B cell (primary cell): ENCODE measurements at regions not wholly inside any gene's neighbourhood (a gene's known extent, or its start where the extent isn't known, plus 50 kb on each side); places are given as distances from the start of the nearest gene placed in this dataset.

Experiments
- ATAC-seq: fragments of 200-7000 bp; cut with Tn5 transposase; one replicate; pipeline ENCODE4 v1.10.0; 2021; ENCODE audit warnings: low read depth, mild to moderate bottlenecking, moderate number of reproducible peaks, moderate library complexity
- CTCF ChIA-PET: fragments of 350-600 bp; sonication (Branson Sonifier 250); formaldehyde crosslinking; loops from one replicate; lab custom pipeline; 2021; ENCODE audit warnings: antibody characterized with exemption, inconsistent platforms; lab: Charles Lee
- POLR2A ChIA-PET: fragments of 350-600 bp; sonication (Branson Sonifier 250); formaldehyde crosslinking; loops from one replicate; lab custom pipeline; 2021; ENCODE audit warnings: antibody characterized with exemption; lab: Charles Lee
- DNase-seq: peaks from one replicate; pipeline ENCODE4 v3.0.0; 2013
- H2AFZ ChIP-seq: 2 replicates; pipeline ENCODE4 v1.6.1; 2012; ENCODE audit warnings: mild to moderate bottlenecking, low read depth, low read length; ENCODE audit not compliant: insufficient read depth, poor library complexity, severe bottlenecking
- H3K27ac ChIP-seq, 2 donors: 1 replicate in 1 of 2; 2 replicates in 1 of 2; pipeline ENCODE4 v1.5.1; 2012 to 2013; ENCODE audit warnings: low read length in 2 of 2, mild to moderate bottlenecking in 2 of 2, moderate library complexity in 1 of 2
- H3K27me3 ChIP-seq, 4 experiments: fragments of 200-600 bp in 1 of 4; sonication (generic) in 1 of 4; replicated peaks in 1 of 4; 1 replicate in 2 of 4; 2 replicates in 2 of 4; pipeline versions ENCODE4 v1.6.1 to v1.7.0; 2013 to 2016; ENCODE audit warnings: low read length in 3 of 4, mild to moderate bottlenecking in 2 of 4, mixed read lengths in 1 of 4, moderate library complexity in 1 of 4; ENCODE audit not compliant: insufficient read depth in 4 of 4, control insufficient read depth in 3 of 4; ENCODE audit errors: control extremely low read depth in 1 of 4
- H3K36me3 ChIP-seq, 2 experiments: replicated peaks in 1 of 2; 1 replicate in 1 of 2; 2 replicates in 1 of 2; pipeline versions ENCODE4 v1.6.1 to v1.7.1; 2013; ENCODE audit warnings: low read length in 1 of 2; ENCODE audit not compliant: insufficient read depth in 2 of 2, control insufficient read depth in 1 of 2; ENCODE audit errors: control extremely low read depth in 1 of 2, extremely low read depth in 1 of 2
- H3K4me1 ChIP-seq, 2 donors: fragments of 200-600 bp in 1 of 2; sonication (generic) in 1 of 2; 1 replicate in 1 of 2; 2 replicates in 1 of 2; pipeline versions ENCODE4 v1.5.1 to v1.6.1; 2013 to 2017; ENCODE audit warnings: low read length in 2 of 2; ENCODE audit not compliant: control insufficient read depth in 2 of 2, insufficient read depth in 2 of 2
- H3K4me2 ChIP-seq: replicated peaks from 2 replicates; pipeline ENCODE3; 2012; ENCODE audit warnings: mild to moderate bottlenecking, low read depth, low read length; ENCODE audit not compliant: poor library complexity, severe bottlenecking
- H3K4me3 ChIP-seq, 5 experiments: fragments of 200-600 bp in 1 of 5; sonication (generic) in 1 of 5; 1 replicate in 3 of 5; 2 replicates in 2 of 5; pipeline versions ENCODE4 v1.5.1 to v1.7.0; 2011 to 2016; ENCODE audit warnings: low read length in 4 of 5, mild to moderate bottlenecking in 4 of 5, low read depth in 2 of 5, control low read depth in 1 of 5, moderate library complexity in 1 of 5; ENCODE audit not compliant: insufficient read depth in 1 of 5; ENCODE audit errors: control extremely low read depth in 1 of 5, extremely low read depth in 1 of 5
- H3K79me2 ChIP-seq: fragments of 200-600 bp; sonication (generic); one replicate; pipeline ENCODE4 v1.6.0; 2016; ENCODE audit warnings: low read length; ENCODE audit not compliant: control insufficient read depth, insufficient read depth
- H3K9ac ChIP-seq: fragments of 200-600 bp; sonication (generic); 2 replicates; pipeline ENCODE4 v1.6.1; 2017; ENCODE audit warnings: mild to moderate bottlenecking, low read length, moderate library complexity
- H3K9me3 ChIP-seq, 3 donors: one replicate each; pipeline versions ENCODE4 v1.6.1 to v1.7.1; 2013; ENCODE audit warnings: low read length in 2 of 3; ENCODE audit not compliant: control insufficient read depth in 2 of 3, insufficient read depth in 1 of 3; ENCODE audit errors: control extremely low read depth in 1 of 3
- H4K20me1 ChIP-seq: 2 replicates; pipeline ENCODE4 v1.6.0; 2012; ENCODE audit warnings: mild to moderate bottlenecking, low read length; ENCODE audit not compliant: insufficient read depth, control insufficient read depth, poor library complexity, severe bottlenecking
- H3K27ac Mint-ChIP-seq: one replicate; pipeline ENCODE4 v1.8.0; 2021; ENCODE audit warnings: mixed read lengths
- H3K27me3 Mint-ChIP-seq: one replicate; pipeline ENCODE4 v1.8.0; 2021; ENCODE audit warnings: mixed read lengths
- H3K4me1 Mint-ChIP-seq: one replicate; pipeline ENCODE4 v1.8.0; 2021; ENCODE audit warnings: mixed read lengths
- H3K4me3 Mint-ChIP-seq: one replicate; pipeline ENCODE4 v1.8.0; 2021; ENCODE audit warnings: mixed read lengths
- H3K9me3 Mint-ChIP-seq: one replicate; pipeline ENCODE4 v1.8.0; 2022; ENCODE audit warnings: mixed read lengths; ENCODE audit not compliant: insufficient read depth
- EZH2 ChIP-seq: IDR thresholded peaks from 2 replicates; pipeline ENCODE4 v1.6.1; 2012; ENCODE audit warnings: borderline replicate concordance, low read depth, mild to moderate bottlenecking, moderate library complexity, low read length; ENCODE audit not compliant: insufficient read depth, poor library complexity, severe bottlenecking
- WGBS: methylation state at CpG from one replicate; pipeline ENCODE4 v1.1.5; 2013; ENCODE audit warnings: missing lambda C conversion rate; ENCODE audit not compliant: insufficient coverage; 5-methylcytosine and 5-hydroxymethylcytosine counted together
- intact Hi-C: fragments of 100-400 bp; cut with micrococcal nuclease; formaldehyde crosslinking; loops from one replicate; pipeline ENCODE4 v1.10.0; 2022
- TF ChIP-seq, protein P1 (sequence below): fragments of 200-600 bp; IDR thresholded peaks from one replicate; pipeline ENCODE4 v1.8.0; 2022; ENCODE audit warnings: antibody characterized with exemption, mild to moderate bottlenecking

DNA sequence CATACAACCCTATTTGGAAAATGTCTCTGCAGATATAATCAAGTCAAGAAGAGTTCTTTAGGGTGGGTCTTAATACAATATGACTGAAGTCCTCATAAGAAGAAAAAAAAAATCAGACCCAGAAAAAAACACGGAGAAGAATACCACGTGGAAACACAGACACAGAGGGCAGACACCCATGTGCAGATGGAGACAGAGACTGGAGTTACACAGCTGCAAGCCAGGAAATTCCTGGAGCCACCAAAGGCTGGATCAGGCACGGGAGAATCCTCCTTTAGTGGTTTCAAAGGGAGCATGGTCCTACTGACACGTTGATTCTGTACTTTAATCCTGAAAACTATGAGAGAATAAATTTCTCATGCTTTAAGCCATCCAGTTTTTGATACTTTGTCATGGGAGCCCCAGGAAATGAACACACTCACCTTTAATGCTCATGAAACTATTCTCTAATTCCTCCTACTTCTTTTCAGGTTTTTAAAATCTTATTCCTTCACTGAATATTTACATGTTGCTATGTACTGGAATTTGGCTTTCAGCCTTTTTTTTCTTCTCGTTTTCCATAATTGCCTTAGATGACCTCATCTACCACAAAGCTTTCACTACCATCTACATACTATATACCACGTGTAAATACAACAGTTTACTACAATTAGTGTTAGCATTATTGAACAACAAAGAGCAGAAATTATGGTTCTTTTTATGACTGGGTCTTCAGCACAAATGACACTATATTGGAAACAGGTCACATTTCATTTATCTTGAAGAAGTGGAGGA is 529.1 kb downstream of the IRS1 start:
- Mint-ChIP-seq H3K27me3 (peaks cover 10% of the 10 kb centered on the region), H3K27ac (no peak overlapping the region), H3K4me1 (no peaks in the 10 kb centered on the region), H3K4me3 (no peak overlapping the region), H3K9me3 (no peaks in the 10 kb centered on the region)
- H3K4me1 ChIP-seq = no peaks in the 10 kb centered on the region
- no peak overlapping the region for H3K4me2 ChIP-seq
- no peak overlapping the region for H3K4me3 ChIP-seq
- DNase-seq (no peak), ATAC-seq (no peak)
- H2AFZ ChIP-seq = no peak overlapping the region
- H3K9ac ChIP-seq = no peak overlapping the region
- intact Hi-C loops = no loop called here
- no peaks in the 10 kb centered on the region for H3K79me2 ChIP-seq
- no peaks in the 10 kb centered on the region for H4K20me1 ChIP-seq
- POLR2A ChIA-PET = no interaction called here
- no peaks in the 10 kb centered on the region for H3K9me3 ChIP-seq
- CTCF ChIA-PET = no interaction called here
- no peak for TF ChIP-seq EZH2
- TF ChIP-seq, protein P1, sequence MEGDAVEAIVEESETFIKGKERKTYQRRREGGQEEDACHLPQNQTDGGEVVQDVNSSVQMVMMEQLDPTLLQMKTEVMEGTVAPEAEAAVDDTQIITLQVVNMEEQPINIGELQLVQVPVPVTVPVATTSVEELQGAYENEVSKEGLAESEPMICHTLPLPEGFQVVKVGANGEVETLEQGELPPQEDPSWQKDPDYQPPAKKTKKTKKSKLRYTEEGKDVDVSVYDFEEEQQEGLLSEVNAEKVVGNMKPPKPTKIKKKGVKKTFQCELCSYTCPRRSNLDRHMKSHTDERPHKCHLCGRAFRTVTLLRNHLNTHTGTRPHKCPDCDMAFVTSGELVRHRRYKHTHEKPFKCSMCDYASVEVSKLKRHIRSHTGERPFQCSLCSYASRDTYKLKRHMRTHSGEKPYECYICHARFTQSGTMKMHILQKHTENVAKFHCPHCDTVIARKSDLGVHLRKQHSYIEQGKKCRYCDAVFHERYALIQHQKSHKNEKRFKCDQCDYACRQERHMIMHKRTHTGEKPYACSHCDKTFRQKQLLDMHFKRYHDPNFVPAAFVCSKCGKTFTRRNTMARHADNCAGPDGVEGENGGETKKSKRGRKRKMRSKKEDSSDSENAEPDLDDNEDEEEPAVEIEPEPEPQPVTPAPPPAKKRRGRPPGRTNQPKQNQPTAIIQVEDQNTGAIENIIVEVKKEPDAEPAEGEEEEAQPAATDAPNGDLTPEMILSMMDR = no peak
- no peaks in the 10 kb centered on the region for H3K36me3 ChIP-seq
- no peak overlapping the region for H3K27ac ChIP-seq
- 42% methylated on average over 3 of the region's 6 CpGs for WGBS
- no peaks in the 10 kb centered on the region for H3K27me3 ChIP-seq

DNA sequence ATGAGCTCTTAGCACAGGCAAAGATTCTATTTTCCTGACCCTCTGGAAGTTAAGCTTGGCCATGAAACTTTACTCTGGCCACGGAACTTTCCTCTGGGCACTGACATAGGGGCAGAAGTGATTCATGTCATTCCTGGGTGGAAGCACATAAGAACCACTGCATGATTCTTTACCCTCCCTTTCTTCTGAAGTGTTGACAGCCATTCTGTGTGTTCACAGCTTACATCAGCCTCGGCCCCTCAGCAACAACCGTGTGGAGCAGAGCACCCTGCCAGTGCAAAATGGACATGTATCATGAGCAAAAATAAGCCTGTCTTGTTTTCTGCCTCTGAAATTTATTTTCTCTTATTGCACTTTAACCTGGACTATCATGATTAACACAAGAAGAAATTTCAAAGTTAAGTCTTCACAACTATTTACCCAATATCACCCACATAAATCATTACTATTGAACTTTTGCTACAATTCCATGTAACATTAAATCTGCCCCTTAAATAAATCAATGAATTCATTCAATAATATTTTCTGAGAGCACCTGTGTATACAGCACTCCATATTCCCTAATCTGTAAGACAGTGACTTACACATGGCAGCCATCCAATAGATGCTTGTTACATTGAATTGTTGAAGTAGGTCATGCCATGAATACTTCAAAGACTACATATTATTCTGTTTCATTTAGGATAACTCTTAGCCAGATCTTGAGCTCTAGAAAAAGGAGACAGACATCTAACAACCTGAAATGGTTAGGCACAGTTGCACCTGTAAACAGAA is 531.9 kb downstream of the IRS1 start:
- Mint-ChIP-seq H3K27me3 (peaks cover 10% of the 10 kb centered on the region), H3K4me1 (no peaks in the 10 kb centered on the region)

More for the DNA sequence above, 531.9 kb downstream of the IRS1 start:
- intact Hi-C loops = no loop called here
- no peak overlapping the region for H3K27ac Mint-ChIP-seq
- H3K79me2 ChIP-seq = no peaks in the 10 kb centered on the region
- no peak overlapping the region for H3K4me3 ChIP-seq
- TF ChIP-seq EZH2 = no peak
- TF ChIP-seq, protein P1 = no peak
- H3K4me1 ChIP-seq = no peaks in the 10 kb centered on the region
- DNase-seq (no peak), ATAC-seq (no peak)
- H3K27ac ChIP-seq = no peak overlapping the region
- H3K36me3 ChIP-seq = no peaks in the 10 kb centered on the region
- H2AFZ ChIP-seq = no peak overlapping the region
- H4K20me1 ChIP-seq = no peaks in the 10 kb centered on the region
- POLR2A ChIA-PET = no interaction called here
- no peaks in the 10 kb centered on the region for H3K27me3 ChIP-seq
- H3K4me3 Mint-ChIP-seq = no peak overlapping the region
- CTCF ChIA-PET = no interaction called here
- no peaks in the 10 kb centered on the region for H3K9me3 ChIP-seq
- WGBS = 98% methylated on average over 3 of the region's 3 CpGs
- H3K9ac ChIP-seq = no peak overlapping the region
- H3K4me2 ChIP-seq = no peak overlapping the region
- H3K9me3 Mint-ChIP-seq = peaks cover under 1% of the 10 kb centered on the region
